KBM-7 (cell line): ENCODE measurements at regions not wholly inside any gene's neighbourhood (a gene's known extent, or its start where the extent isn't known, plus 50 kb on each side); places are given as distances from the start of the nearest gene placed in this dataset.
"Not testable (repeated sequence)": the region's sequence is repeated elsewhere in the genome, so short reads cannot be mapped to it uniquely, and the experiment has no call there.

Source experiments
- DNase-seq: peaks from one replicate; pipeline ENCODE4 v3.0.0-alpha.2; 2015
- in situ Hi-C: fragments of 300-500 bp; cut with MboI; formaldehyde crosslinking; loops from 2 replicates; pipeline ENCODE4 v1.14.3; 2020; ENCODE audit warnings: low sequenced_read_pairs, low pct_unique_long_range_greater_than_20kb, mixed read lengths

GRCh38 chr13:74771964-74772363, 637.8 kb upstream of the KLF12 start:
- in situ Hi-C loops, result no loop called here
- DNase-seq, result no peak

GRCh38 chr13:74770361-74770760, 636.2 kb upstream of the KLF12 start:
- in situ Hi-C loops, result no loop called here
- DNase-seq, result no peak

GRCh38 chr13:74769333-74769732, 635.1 kb upstream of the KLF12 start:
- DNase-seq, result no peak
- in situ Hi-C loops, result no loop called here

GRCh38 chr13:74768521-74769085, 634.4 kb upstream of the KLF12 start:
- DNase-seq, result no peak
- in situ Hi-C loops, result no loop called here

- in situ Hi-C loops, result no loop called here
- DNase-seq, result no peak
Measured at GRCh38 chr13:74767050-74767449, 632.8 kb upstream of the KLF12 start.

- DNase-seq, result no peak
- in situ Hi-C loops, result no loop called here
Measured at GRCh38 chr13:74765955-74766354, 631.8 kb upstream of the KLF12 start.

- no peak for DNase-seq
- in situ Hi-C loops, result no loop called here
Measured at GRCh38 chr13:74761801-74762757, 627.9 kb upstream of the KLF12 start.

GRCh38 chr13:74758188-74758587, 624.0 kb upstream of the KLF12 start:
- in situ Hi-C loops, result no loop called here
- DNase-seq, result no peak

GRCh38 chr13:74755065-74755464, 620.9 kb upstream of the KLF12 start:
- no peak for DNase-seq
- in situ Hi-C loops, result no loop called here

GRCh38 chr13:74751739-74752138, 617.5 kb upstream of the KLF12 start:
- DNase-seq, result no peak
- in situ Hi-C loops, result no loop called here

- in situ Hi-C loops, result no loop called here
- DNase-seq, result no peak
Measured at GRCh38 chr13:74747186-74747955, 613.2 kb upstream of the KLF12 start.

- no peak for DNase-seq
- in situ Hi-C loops, result no loop called here
Measured at GRCh38 chr13:74743992-74744391, 609.8 kb upstream of the KLF12 start.

GRCh38 chr13:74741732-74742131, 607.5 kb upstream of the KLF12 start:
- in situ Hi-C loops, result no loop called here
- no peak for DNase-seq

GRCh38 chr13:74732736-74733385, 598.7 kb upstream of the KLF12 start:
- no peak for DNase-seq

GRCh38 chr13:74731731-74732130, 597.5 kb upstream of the KLF12 start:
- in situ Hi-C loops, result no loop called here
- DNase-seq, result no peak

More at GRCh38 chr13:74732736-74733385, 598.7 kb upstream of the KLF12 start:
- in situ Hi-C loops, result no loop called here

GRCh38 chr13:74730556-74731331, 596.5 kb upstream of the KLF12 start:
- no peak for DNase-seq

GRCh38 chr13:74726206-74726605, 592.0 kb upstream of the KLF12 start:
- in situ Hi-C loops, result no loop called here
- no peak for DNase-seq

More at GRCh38 chr13:74730556-74731331, 596.5 kb upstream of the KLF12 start:
- in situ Hi-C loops, result no loop called here

- in situ Hi-C loops, DNase-seq: not testable (repeated sequence)
Measured at GRCh38 chr13:74718232-74718842, 584.1 kb upstream of the KLF12 start.
